GM23338 (cell line): ENCODE measurements at regions not wholly inside any gene's neighbourhood (a gene's known extent, or its start where the extent isn't known, plus 50 kb on each side); places are given as distances from the start of the nearest gene placed in this dataset.

Source experiments
- ATAC-seq: fragments of 200-7000 bp; cut with Tn5 transposase; 3 replicates; pipeline ENCODE4 v1.9.1; 2020
- DNase-seq: peaks from one replicate; pipeline ENCODE4 v3.0.0-alpha.2; 2015; ENCODE audit warnings: low spot score
- H2AFZ ChIP-seq: fragments of 200-600 bp; sonication (generic); 2 replicates; pipeline ENCODE4 v1.8.0; 2016; ENCODE audit warnings: antibody characterized with exemption, mild to moderate bottlenecking, moderate library complexity
- H3F3A ChIP-seq: fragments of 200-600 bp; sonication (generic); replicated peaks from 2 replicates; pipeline ENCODE4 v1.8.0; 2017; ENCODE audit warnings: antibody characterized with exemption, mixed run types, low read depth
- H3K27ac ChIP-seq: fragments of 200-600 bp; sonication (generic); 2 replicates; pipeline ENCODE4 v1.6.1; 2016; ENCODE audit warnings: low read depth
- H3K27me3 ChIP-seq: fragments of 200-600 bp; sonication (generic); 2 replicates; pipeline ENCODE4 v1.8.0; 2016; ENCODE audit warnings: mild to moderate bottlenecking, mixed run types, moderate library complexity; ENCODE audit not compliant: insufficient read depth
- H3K36me3 ChIP-seq: fragments of 200-600 bp; sonication (generic); 2 replicates; pipeline ENCODE4 v1.8.0; 2016; ENCODE audit warnings: mild to moderate bottlenecking; ENCODE audit not compliant: insufficient read depth
- H3K4me1 ChIP-seq: fragments of 200-600 bp; sonication (generic); 2 replicates; pipeline ENCODE4 v1.8.0; 2016; ENCODE audit warnings: mild to moderate bottlenecking, moderate library complexity; ENCODE audit not compliant: insufficient read depth
- H3K4me2 ChIP-seq: fragments of 200-600 bp; sonication (generic); 2 replicates; pipeline ENCODE4 v1.7.1; 2017; ENCODE audit warnings: mixed run types
- H3K4me3 ChIP-seq: fragments of 200-600 bp; sonication (generic); 2 replicates; pipeline ENCODE4 v1.6.1; 2016; ENCODE audit warnings: mixed run types
- H3K79me2 ChIP-seq: fragments of 200-600 bp; sonication (generic); replicated peaks from 2 replicates; pipeline ENCODE4 v1.8.0; 2017; ENCODE audit warnings: mild to moderate bottlenecking; ENCODE audit not compliant: insufficient read depth
- H3K9me2 ChIP-seq: fragments of 200-600 bp; sonication (generic); 2 replicates; pipeline ENCODE4 v1.8.0; 2017; ENCODE audit not compliant: insufficient read depth
- H4K20me1 ChIP-seq: fragments of 200-600 bp; sonication (generic); replicated peaks from 2 replicates; pipeline ENCODE4 v1.8.0; 2017; ENCODE audit warnings: mild to moderate bottlenecking; ENCODE audit not compliant: insufficient read depth
- H3K27ac Mint-ChIP-seq: 2 replicates; pipeline ENCODE4 v1.8.0; 2020; ENCODE audit warnings: inconsistent platforms, mild to moderate bottlenecking, moderate library complexity, mixed read lengths
- H3K27me3 Mint-ChIP-seq: 3 replicates; pipeline ENCODE4 v1.8.0; 2022; ENCODE audit warnings: low read depth, mild to moderate bottlenecking, moderate library complexity, mixed read lengths, inconsistent platforms; ENCODE audit not compliant: insufficient read depth, poor library complexity
- H3K36me3 Mint-ChIP-seq: 3 replicates; pipeline ENCODE4 v1.8.0; 2021; ENCODE audit warnings: low read depth, mild to moderate bottlenecking, inconsistent platforms, moderate library complexity, mixed read lengths
- H3K4me1 Mint-ChIP-seq: 3 replicates; pipeline ENCODE4 v1.8.0; 2020; ENCODE audit warnings: mild to moderate bottlenecking, inconsistent platforms, mixed read lengths
- H3K4me3 Mint-ChIP-seq: 3 replicates; pipeline ENCODE4 v1.8.0; 2021; ENCODE audit warnings: moderate library complexity, mild to moderate bottlenecking, inconsistent platforms, mixed read lengths
- H3K9me3 Mint-ChIP-seq: 3 replicates; pipeline ENCODE4 v1.8.0; 2020; ENCODE audit warnings: moderate library complexity, mild to moderate bottlenecking, inconsistent platforms, mixed read lengths
- CREB1 ChIP-seq: fragments of 250-450 bp; sonication (Bioruptor Pico); IDR thresholded peaks from 2 replicates; pipeline ENCODE4 v1.5.0; 2020; ENCODE audit warnings: low read depth, mild to moderate bottlenecking, moderate library complexity
- CTCF ChIP-seq, 2 experiments: fragments of 200-600 bp in 1 of 2; sonication (generic) in 1 of 2; conservative IDR thresholded peaks; 2 replicates each; pipeline versions ENCODE4 v1.5.1 to v1.6.1; 2016 to 2017; ENCODE audit warnings: antibody characterized with exemption in 2 of 2, low read depth in 2 of 2, mild to moderate bottlenecking in 2 of 2, moderate library complexity in 1 of 2
- EZH2 ChIP-seq: fragments of 200-600 bp; sonication (generic); IDR thresholded peaks from one replicate; pipeline ENCODE4 v1.8.0; 2017; ENCODE audit warnings: antibody characterized with exemption, mild to moderate bottlenecking, low read depth; ENCODE audit not compliant: unreplicated experiment
- EZH2phosphoT487 ChIP-seq: fragments of 200-600 bp; sonication (generic); IDR thresholded peaks from one replicate; pipeline ENCODE4 v1.8.1; 2018; ENCODE audit warnings: antibody characterized with exemption; ENCODE audit not compliant: unreplicated experiment
- JUNB ChIP-seq: IDR thresholded peaks from one replicate; pipeline ENCODE4 v1.6.1; 2016; ENCODE audit warnings: antibody characterized with exemption; ENCODE audit not compliant: unreplicated experiment
- NANOG ChIP-seq: IDR thresholded peaks from 2 replicates; pipeline ENCODE4 v1.6.1; 2016; ENCODE audit warnings: antibody characterized with exemption, borderline replicate concordance
- POLR2AphosphoS5 ChIP-seq: IDR thresholded peaks from 2 replicates; pipeline ENCODE4 v1.6.1; 2016; ENCODE audit warnings: antibody characterized with exemption, low read depth
- ZNF114 ChIP-seq: fragments of 250-450 bp; sonication (Bioruptor Pico); IDR thresholded peaks from 2 replicates; pipeline ENCODE4 v1.5.0; 2020; ENCODE audit warnings: mild to moderate bottlenecking, moderate library complexity
- ZNF331 ChIP-seq: fragments of 250-450 bp; sonication (Bioruptor Pico); IDR thresholded peaks from 2 replicates; pipeline ENCODE4 v1.5.0; 2020; ENCODE audit warnings: low read depth, mild to moderate bottlenecking, moderate library complexity
- ZNF462 ChIP-seq: fragments of 250-450 bp; sonication (Bioruptor Pico); IDR thresholded peaks from 2 replicates; pipeline ENCODE4 v1.5.0; 2020; ENCODE audit warnings: mild to moderate bottlenecking, moderate library complexity

- Mint-ChIP-seq H3K27me3 (no peaks in the 10 kb centered on the region), H3K4me3 (no peak overlapping the region), H3K4me1 (peaks cover 9% of the 10 kb centered on the region; the same call in 1 of the 3 replicates), H3K27ac (no peak overlapping the region), H3K36me3 (no peaks in the 10 kb centered on the region), H3K9me3 (no peaks in the 10 kb centered on the region)
- no peaks in the 10 kb centered on the region for H3K9me2 ChIP-seq
- no peaks in the 10 kb centered on the region for H3K36me3 ChIP-seq
- H3K4me1 ChIP-seq = peaks cover 5% of the 10 kb centered on the region
- no peaks in the 10 kb centered on the region for H4K20me1 ChIP-seq
- TF ChIP-seq JUNB (no peak), EZH2 (no peak), EZH2phosphoT487 (no peak), CREB1 (no peak), CTCF (conservative IDR thresholded peaks at IDR 0.05; ENCODE audit: low read depth in 2 of 2) (no peak), NANOG (no peak), ZNF114 (no peak), POLR2AphosphoS5 (no peak), ZNF331 (CRISPR knock-in tag) (no peak)
- H3K4me3 ChIP-seq = no peak overlapping the region
- H3K27me3 ChIP-seq = no peaks in the 10 kb centered on the region
- no peak overlapping the region for H3K27ac ChIP-seq
- DNase-seq (no peak), ATAC-seq (no peak)
- H3K79me2 ChIP-seq = no peaks in the 10 kb centered on the region
- no peak overlapping the region for H2AFZ ChIP-seq
- H3K4me2 ChIP-seq = no peak overlapping the region
- no peaks in the 10 kb centered on the region for H3F3A ChIP-seq
Measured at GRCh38 chr18:65994302-65994701, 243.5 kb downstream of the CDH7 start.

GRCh38 chr18:65990944-65991708 lies 240.3 kb downstream of the CDH7 start:
- H3K4me3 ChIP-seq = no peak overlapping the region
- no peaks in the 10 kb centered on the region for H3K9me2 ChIP-seq
- no peak overlapping the region for H3K27ac Mint-ChIP-seq
- H3K9me3 Mint-ChIP-seq = no peaks in the 10 kb centered on the region
- DNase-seq (no peak), ATAC-seq (no peak)
- peaks cover 19% of the 10 kb centered on the region; the same call in 2 of the 3 replicates for H3K4me1 Mint-ChIP-seq
- no peaks in the 10 kb centered on the region for H4K20me1 ChIP-seq
- no peak overlapping the region for H3K27ac ChIP-seq
- no peak overlapping the region for H3K4me2 ChIP-seq
- peak overlapping the region; percentile 70; the same call in 1 of the 2 replicates for H2AFZ ChIP-seq
- no peaks in the 10 kb centered on the region for H3K27me3 ChIP-seq
- H3K79me2 ChIP-seq = no peaks in the 10 kb centered on the region
- no peak overlapping the region for H3K4me3 Mint-ChIP-seq
- no peaks in the 10 kb centered on the region for H3K27me3 Mint-ChIP-seq
- H3K36me3 ChIP-seq = no peaks in the 10 kb centered on the region
- no peaks in the 10 kb centered on the region for H3K36me3 Mint-ChIP-seq
- H3F3A ChIP-seq = no peaks in the 10 kb centered on the region
- TF ChIP-seq CREB1 (no peak), ZNF462 (CRISPR knock-in tag) (no peak)
- H3K4me1 ChIP-seq = peaks cover 19% of the 10 kb centered on the region
